ENCODE measurements at regions not wholly inside any gene's neighbourhood (a gene's known extent, or its start where the extent isn't known, plus 50 kb on each side); places are given as distances from the start of the nearest gene placed in this dataset.
A peak's percentile ranks its signal among the peaks of the same experiment; 100 is the strongest.

DNA sequence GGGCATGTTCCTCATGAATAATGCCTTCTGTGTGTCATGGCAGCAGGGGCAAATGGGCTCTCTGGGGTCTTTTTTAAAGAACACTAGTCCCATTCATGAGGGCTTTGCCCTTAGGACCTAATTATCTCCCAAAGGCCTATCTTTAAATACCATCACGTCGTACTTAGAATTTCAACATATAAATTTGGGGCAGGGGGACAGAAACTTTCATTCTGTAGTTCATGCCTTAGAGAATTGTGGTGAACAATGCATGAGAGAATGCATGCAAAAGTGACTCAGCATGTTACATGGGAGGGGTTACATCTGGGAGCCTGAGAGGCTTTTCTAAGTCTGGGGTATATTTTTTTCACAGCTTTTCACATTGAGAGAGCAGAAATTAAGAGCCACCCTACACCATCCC lies 208.5 kb upstream of the ROPN1 start:
- no peak for DNase-seq

- DNase-seq, result no peak
These were observed 209.3 kb upstream of the ROPN1 start for GRCh38 chr3:124201226-124201625.

- no peak for DNase-seq
These were observed 209.9 kb upstream of the ROPN1 start for GRCh38 chr3:124201786-124202185.

DNA sequence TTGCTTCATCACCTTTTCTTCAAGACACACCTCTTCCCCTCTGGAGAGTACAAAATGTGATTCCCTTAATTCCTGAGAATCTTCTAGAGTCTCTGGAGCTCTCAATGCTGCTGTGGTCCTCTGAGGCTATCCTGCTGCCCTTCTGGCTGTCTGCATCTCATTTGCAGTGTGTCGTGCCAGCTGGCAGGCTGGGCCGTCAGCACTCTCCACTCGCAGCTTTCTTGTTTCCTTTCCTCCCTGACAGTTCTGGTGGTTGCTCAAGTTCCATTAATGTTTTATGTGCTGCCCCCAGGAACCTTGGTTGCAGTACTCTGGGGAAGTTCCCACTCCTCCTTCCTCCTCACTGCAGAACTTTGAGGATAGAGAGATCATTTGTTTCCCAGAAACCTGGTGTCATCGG lies 210.8 kb upstream of the ROPN1 start:
- no peak for DNase-seq

DNA sequence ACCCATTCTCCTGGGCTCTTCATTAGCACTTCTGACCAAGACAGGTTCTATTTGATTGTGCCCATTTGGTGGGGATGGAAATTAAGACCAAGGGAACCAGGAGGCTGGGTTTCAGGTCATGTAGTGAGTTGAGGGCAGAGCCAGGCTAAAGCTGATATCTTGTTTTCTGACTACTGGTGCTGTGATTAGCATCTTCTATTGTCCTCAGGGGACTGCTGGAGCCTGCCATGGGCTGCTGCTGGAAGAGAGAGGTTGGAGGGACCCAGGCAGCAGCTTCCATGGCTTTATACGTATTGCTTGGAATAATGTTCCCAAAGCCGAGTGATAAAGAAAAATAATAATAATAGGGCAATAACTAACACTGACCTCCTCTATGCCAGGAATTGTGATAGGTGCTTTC lies 211.4 kb upstream of the ROPN1 start:
- DNase-seq, result no peak

- no peak for DNase-seq
These were observed 214.5 kb upstream of the ROPN1 start for GRCh38 chr3:124206225-124207055.

- no peak for DNase-seq
These were observed 215.2 kb upstream of the ROPN1 start for GRCh38 chr3:124207077-124207476.

DNA sequence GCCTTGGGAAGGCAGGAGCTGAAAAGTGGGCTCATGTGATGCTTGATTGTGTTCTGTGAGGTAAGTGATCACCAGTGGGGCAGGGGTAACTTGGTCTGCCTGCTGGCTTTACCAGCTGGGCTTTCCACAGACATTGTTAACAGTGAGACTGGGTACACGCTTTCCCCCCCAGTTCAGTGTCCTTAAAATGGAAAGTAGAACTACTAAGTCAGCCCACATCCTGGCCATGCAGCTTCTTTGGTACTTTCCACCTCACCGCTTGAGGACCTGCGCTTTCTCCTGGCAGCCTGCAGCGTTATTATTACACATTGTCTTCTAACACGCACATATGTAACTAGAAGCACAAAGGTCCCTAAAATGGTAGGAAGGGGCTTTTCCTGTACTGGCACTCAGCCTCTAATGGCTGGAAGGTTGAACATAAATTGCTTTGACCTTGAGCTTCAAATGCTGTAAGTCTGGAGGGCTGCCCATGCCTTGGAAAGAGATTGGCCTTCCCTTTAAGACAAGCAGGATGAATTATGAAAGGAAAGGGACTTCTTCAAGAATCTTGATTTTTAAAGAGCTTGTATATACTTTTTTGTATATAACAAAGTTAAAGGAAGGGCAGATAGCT lies 216.1 kb upstream of the ROPN1 start:
- peak; percentile 7 for DNase-seq

- DNase-seq, result no peak
These were observed 217.5 kb upstream of the ROPN1 start for GRCh38 chr3:124209426-124209825.

DNA sequence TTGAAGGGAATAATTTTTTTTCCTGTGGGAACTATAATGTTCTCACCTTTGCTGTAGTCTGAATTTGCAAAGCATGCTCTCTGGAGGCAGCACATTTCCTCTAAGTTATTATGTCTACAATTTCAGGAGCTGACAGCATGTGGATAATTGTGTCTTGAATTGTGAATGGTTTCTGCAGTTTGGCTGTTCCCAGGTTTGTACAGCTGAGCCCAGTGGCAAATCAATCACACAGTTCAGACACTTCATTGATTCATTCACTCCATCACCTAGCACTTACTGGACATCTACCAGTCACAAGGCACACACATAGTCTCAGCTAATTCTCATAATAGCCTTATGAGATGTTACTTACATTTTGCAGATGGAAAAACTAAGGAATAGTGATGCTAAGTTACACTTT lies 219.0 kb upstream of the ROPN1 start:
- no peak for DNase-seq

GRCh38 chr3:124213641-124214040 lies 221.7 kb upstream of the ROPN1 start:
- no peak for DNase-seq

- DNase-seq, result peak; percentile 8
These were observed 225.6 kb upstream of the ROPN1 start for GRCh38 chr3:124217542-124217941.

DNA sequence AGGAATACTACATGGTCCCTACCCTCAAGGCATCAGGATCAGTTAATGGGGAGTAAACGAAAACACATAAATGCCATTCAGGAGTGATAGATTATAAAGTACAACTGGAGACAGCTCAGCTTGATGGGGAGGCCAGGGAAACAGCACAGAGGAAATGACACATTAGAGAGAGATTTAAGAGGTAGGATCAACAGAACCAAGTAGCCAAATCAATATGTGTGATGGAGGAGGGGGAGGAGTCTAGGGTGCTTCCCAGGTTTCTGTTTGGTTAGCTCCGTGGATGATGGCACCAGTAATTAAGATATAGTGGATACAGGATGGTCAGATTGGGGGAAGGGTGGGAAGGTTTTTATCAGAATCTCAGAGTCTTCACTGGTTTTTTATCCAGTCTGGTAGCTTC lies 229.5 kb upstream of the ROPN1 start:
- DNase-seq, result no peak

- DNase-seq, result no peak
These were observed 231.9 kb upstream of the ROPN1 start for GRCh38 chr3:124223853-124224252.

GRCh38 chr3:124227150-124227630 lies 235.3 kb upstream of the ROPN1 start:
- DNase-seq, result no peak

DNA sequence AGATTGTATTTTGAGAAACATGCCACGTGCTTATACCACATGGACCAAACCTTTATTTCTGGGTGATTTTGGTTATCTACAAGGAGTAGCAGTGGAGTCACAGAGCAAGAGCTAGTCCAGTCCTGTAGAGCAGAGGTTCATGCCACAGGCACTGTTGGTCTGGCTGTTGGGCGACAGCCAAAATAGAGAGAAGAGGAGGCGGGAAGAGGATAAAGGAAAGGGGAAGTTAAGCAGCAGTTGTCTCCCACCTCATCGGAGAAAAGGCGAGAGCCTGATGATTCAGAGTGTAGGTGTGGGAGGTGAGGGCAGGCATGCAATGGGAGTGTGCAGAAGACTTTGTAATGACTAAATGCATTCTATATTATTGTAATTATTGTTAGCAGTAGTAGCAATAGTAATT lies 237.5 kb upstream of the ROPN1 start:
- DNase-seq, result no peak

GRCh38 chr3:124229836-124230235 lies 237.9 kb upstream of the ROPN1 start:
- no peak for DNase-seq

GRCh38 chr3:124230432-124230831 lies 238.5 kb upstream of the ROPN1 start:
- DNase-seq, result no peak

GRCh38 chr3:124230998-124231397 lies 239.1 kb upstream of the ROPN1 start:
- DNase-seq, result no peak

DNA sequence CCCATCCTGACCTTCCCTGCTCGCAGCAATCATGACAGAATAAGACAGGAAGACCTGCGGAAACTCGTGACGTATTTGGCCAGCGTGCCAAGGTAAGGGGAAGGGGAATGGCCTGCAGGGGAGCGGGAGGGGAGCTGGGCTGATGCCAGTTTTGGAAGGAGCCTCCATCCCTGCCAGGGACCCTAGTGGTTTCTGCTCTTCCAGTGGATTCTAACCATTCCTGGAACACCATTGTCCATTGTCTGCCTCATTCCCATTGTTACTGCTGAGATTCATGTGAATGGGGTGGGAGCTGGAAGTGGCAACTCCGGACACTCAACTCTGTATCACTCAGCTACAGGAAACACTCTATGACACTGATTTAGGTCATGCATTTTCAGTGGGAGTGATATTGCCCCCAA lies 242.9 kb upstream of the ROPN1 start:
- no peak for DNase-seq

DNA sequence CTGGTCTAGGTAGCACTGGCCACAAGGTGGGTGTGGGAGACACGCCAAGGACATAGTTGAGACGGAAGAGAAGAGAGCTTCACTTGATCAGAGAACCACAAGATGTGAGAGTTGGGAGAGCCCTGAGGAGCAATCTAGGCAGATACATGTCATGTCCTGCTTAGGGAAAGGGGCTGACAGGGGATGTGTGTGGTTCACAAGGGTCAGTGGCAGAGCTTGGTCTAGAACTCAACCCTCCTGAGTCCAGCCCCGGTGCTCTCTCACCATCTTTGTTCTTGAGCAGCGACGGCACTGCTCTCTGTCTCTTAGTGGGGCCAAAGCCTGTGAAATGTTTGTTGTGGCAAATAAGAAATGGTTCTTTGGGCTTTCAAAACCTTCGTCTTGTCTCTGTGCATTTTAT lies 243.5 kb upstream of the ROPN1 start:
- no peak for DNase-seq

DNA sequence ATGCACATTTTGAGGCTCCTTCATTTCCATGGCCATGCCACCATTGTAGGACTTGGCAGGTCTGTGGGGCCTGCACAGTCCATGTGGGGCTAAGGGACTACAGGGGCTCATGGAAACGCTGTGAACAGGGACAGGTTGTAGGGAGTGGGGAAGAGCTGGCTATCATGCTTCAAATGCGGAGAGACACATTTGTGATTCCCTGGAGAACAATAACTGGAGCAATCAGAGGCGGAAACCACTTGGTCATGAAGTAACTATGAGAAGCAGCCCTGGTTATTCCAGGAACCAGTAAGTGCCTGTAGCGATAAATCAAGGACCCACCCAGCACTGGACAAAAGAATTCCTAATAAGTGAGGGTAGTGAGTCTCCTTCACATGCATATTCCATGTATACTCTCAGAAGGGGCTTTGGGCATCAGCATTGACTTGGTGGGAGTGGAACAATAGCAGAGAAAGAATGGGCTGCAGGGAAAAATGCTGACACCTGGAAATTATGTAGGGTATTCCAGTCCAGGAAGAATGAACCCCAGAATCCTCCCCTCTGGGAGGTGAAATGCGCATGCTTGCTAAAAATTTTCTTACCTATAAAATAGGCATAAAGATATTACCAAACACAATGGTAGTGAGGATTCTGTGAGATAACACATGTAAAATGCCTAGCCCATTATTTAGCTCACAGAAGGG lies 251.4 kb upstream of the ROPN1 start:
- DNase-seq, result no peak

DNA sequence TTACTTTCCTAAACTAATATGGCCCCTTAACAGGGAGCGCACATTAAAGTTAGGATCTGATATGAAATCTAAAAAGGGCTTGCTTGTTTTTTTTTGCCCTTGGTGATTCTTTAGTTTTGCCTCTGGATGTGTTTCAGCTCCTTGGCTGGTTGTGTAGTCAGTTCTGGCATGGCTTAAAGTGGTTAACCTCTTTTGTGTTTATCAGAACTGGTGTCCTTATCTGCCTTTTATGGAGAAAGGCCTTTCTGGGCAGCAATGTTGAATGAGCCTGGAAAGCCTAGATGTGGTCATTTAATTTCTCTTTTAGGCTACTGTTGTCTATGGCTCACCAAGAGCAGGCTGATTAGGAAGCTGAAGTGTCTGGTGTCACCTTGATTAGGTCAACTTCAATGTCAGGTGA lies 254.5 kb upstream of the ROPN1 start:
- DNase-seq, result no peak
